OCI-LY7 (cell line): ENCODE measurements at regions not wholly inside any gene's neighbourhood (a gene's known extent, or its start where the extent isn't known, plus 50 kb on each side); places are given as distances from the start of the nearest gene placed in this dataset.
A peak's percentile ranks its signal among the peaks of the same experiment; 100 is the strongest.

Source experiments
- BruUV-seq: library from RNA; stranded (reverse); fragments of 400-500 nt; replicated peaks from 2 replicates; lab custom pipeline; 2021; lab: Mats Ljungman, UMichigan
- CTCF ChIA-PET: fragments of 300-600 bp; sonication (Branson Sonifier 250); formaldehyde crosslinking; loops from one replicate; lab custom pipeline; 2022; ENCODE audit warnings: antibody characterized with exemption; ENCODE audit not compliant: unreplicated experiment; lab: Charles Lee
- POLR2A ChIA-PET: fragments of 300-600 bp; sonication (Branson Sonifier 250); formaldehyde crosslinking; loops from one replicate; lab custom pipeline; 2022; ENCODE audit warnings: antibody characterized with exemption; lab: Charles Lee
- DNase-seq: peaks from one replicate; pipeline ENCODE4 v3.0.0-alpha.2; 2015; ENCODE audit warnings: low spot score
- H2AFZ ChIP-seq: fragments of 200-600 bp; sonication (generic), shearing (Covaris generic); 2 replicates; pipeline ENCODE4 v1.6.1; 2014; ENCODE audit warnings: mild to moderate bottlenecking, antibody characterized with exemption, low read length, moderate library complexity
- H3K27ac ChIP-seq: fragments of 200-600 bp; sonication (generic); 2 replicates; pipeline ENCODE4 v1.5.1; 2014; ENCODE audit warnings: mixed run types, low read depth, mild to moderate bottlenecking, moderate library complexity, low read length, inconsistent platforms; ENCODE audit not compliant: poor library complexity, severe bottlenecking
- H3K36me3 ChIP-seq: fragments of 200-600 bp; sonication (generic); 2 replicates; pipeline ENCODE4 v1.6.1; 2014; ENCODE audit warnings: mild to moderate bottlenecking, antibody characterized with exemption, low read length, moderate library complexity, mixed read lengths; ENCODE audit not compliant: insufficient read depth
- H3K4me1 ChIP-seq: fragments of 200-600 bp; sonication (generic); 2 replicates; pipeline ENCODE4 v1.5.1; 2014; ENCODE audit warnings: mild to moderate bottlenecking, low read length; ENCODE audit not compliant: insufficient read depth, poor library complexity, severe bottlenecking
- H3K4me2 ChIP-seq: fragments of 200-600 bp; sonication (generic); 2 replicates; pipeline ENCODE4 v1.6.1; 2014; ENCODE audit warnings: mild to moderate bottlenecking, low read length
- H3K4me3 ChIP-seq: fragments of 200-600 bp; sonication (generic); 2 replicates; pipeline ENCODE4 v1.5.1; 2014; ENCODE audit warnings: mild to moderate bottlenecking, low read depth, low read length; ENCODE audit not compliant: poor library complexity, severe bottlenecking
- H3K79me2 ChIP-seq: fragments of 200-600 bp; sonication (generic); 2 replicates; pipeline ENCODE4 v1.6.1; 2016; ENCODE audit warnings: low read depth, mild to moderate bottlenecking, low read length, moderate library complexity, mixed read lengths; ENCODE audit not compliant: insufficient read depth
- H3K9me2 ChIP-seq: fragments of 200-600 bp; sonication (generic); 2 replicates; pipeline ENCODE4 v1.6.1; 2016; ENCODE audit warnings: mild to moderate bottlenecking, low read length, mixed read lengths; ENCODE audit not compliant: insufficient read depth
- H3K9me3 ChIP-seq: fragments of 200-600 bp; sonication (generic); 2 replicates; pipeline ENCODE4 v1.6.1; 2014; ENCODE audit warnings: mild to moderate bottlenecking, mixed run types, low read length, mixed read lengths
- H4K20me1 ChIP-seq: fragments of 200-600 bp; sonication (generic); 2 replicates; pipeline ENCODE4 v1.6.1; 2014; ENCODE audit warnings: mild to moderate bottlenecking, antibody characterized with exemption, low read length, moderate library complexity, mixed read lengths; ENCODE audit not compliant: insufficient read depth
- EZH2phosphoT487 ChIP-seq: fragments of 200-600 bp; sonication (generic); IDR thresholded peaks from 2 replicates; pipeline ENCODE4 v1.6.1; 2018; ENCODE audit warnings: low read depth, borderline replicate concordance, mild to moderate bottlenecking, mixed run types, antibody characterized with exemption, low read length, moderate library complexity, mixed read lengths
- intact Hi-C: fragments of 100-400 bp; cut with micrococcal nuclease; formaldehyde crosslinking; loops from one replicate; pipeline ENCODE4 v1.10.0; 2022; ENCODE audit not compliant: unreplicated experiment
- TF ChIP-seq, protein P1 (sequence below): fragments of 200-600 bp; sonication (generic); conservative IDR thresholded peaks from 2 replicates; pipeline ENCODE4 v1.5.1; 2014; ENCODE audit warnings: mild to moderate bottlenecking, antibody characterized with exemption, low read length, moderate library complexity, mixed read lengths

GRCh38 chrX:10722851-10723250 lies 102.5 kb upstream of the MID1 start:
- BruUV-seq: no TSS peak
- no peaks in the 10 kb centered on the region for H3K36me3 ChIP-seq
- no peaks in the 10 kb centered on the region for H3K9me3 ChIP-seq
- H3K4me3 ChIP-seq: no peak overlapping the region
- intact Hi-C loops: loop anchor here (2.0 to 10.0 kb wide), 2 partner anchors 534 to 728 kb away; no protein-coding TSS in a partner anchor
- ChIA-PET POLR2A (no interaction called here), CTCF (no interaction called here)
- H3K79me2 ChIP-seq: no peaks in the 10 kb centered on the region
- no peak overlapping the region for H3K4me2 ChIP-seq
- H4K20me1 ChIP-seq: no peaks in the 10 kb centered on the region
- no peaks in the 10 kb centered on the region for H3K9me2 ChIP-seq
- H3K4me1 ChIP-seq: no peaks in the 10 kb centered on the region
- H3K27ac ChIP-seq: no peak overlapping the region
- peak; percentile 21 for DNase-seq
- H2AFZ ChIP-seq: no peak overlapping the region
- TF ChIP-seq, protein P1, sequence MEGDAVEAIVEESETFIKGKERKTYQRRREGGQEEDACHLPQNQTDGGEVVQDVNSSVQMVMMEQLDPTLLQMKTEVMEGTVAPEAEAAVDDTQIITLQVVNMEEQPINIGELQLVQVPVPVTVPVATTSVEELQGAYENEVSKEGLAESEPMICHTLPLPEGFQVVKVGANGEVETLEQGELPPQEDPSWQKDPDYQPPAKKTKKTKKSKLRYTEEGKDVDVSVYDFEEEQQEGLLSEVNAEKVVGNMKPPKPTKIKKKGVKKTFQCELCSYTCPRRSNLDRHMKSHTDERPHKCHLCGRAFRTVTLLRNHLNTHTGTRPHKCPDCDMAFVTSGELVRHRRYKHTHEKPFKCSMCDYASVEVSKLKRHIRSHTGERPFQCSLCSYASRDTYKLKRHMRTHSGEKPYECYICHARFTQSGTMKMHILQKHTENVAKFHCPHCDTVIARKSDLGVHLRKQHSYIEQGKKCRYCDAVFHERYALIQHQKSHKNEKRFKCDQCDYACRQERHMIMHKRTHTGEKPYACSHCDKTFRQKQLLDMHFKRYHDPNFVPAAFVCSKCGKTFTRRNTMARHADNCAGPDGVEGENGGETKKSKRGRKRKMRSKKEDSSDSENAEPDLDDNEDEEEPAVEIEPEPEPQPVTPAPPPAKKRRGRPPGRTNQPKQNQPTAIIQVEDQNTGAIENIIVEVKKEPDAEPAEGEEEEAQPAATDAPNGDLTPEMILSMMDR: peak; percentile 80
- no peak for TF ChIP-seq EZH2phosphoT487

DNA sequence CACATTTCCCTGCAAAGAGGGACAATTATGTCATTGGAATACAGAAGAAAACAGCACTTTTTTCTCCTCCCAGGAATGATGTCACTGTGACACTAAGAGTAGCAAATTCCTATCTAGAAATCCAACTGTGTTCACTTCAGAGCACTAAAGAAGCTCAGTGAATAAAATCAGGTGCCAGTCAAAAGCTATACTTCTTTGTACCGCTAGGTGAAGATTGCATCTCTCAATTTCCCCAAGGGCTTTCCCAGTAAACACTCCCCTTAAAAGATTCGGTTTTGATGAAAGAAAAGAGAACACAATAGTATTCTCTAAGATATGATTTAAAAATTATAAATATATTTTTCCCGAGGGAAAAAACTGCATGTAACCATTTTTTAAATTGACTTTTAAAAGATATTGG lies 104.7 kb upstream of the MID1 start:
- POLR2A ChIA-PET: no interaction called here
- DNase-seq: no peak
- no TSS peak for BruUV-seq
- no peaks in the 10 kb centered on the region for H4K20me1 ChIP-seq
- H3K4me1 ChIP-seq: no peaks in the 10 kb centered on the region
- no peaks in the 10 kb centered on the region for H3K79me2 ChIP-seq
- H3K9me3 ChIP-seq: no peaks in the 10 kb centered on the region
- CTCF ChIA-PET: no interaction called here
- H3K36me3 ChIP-seq: no peaks in the 10 kb centered on the region
- no peak overlapping the region for H3K4me3 ChIP-seq
- no peak overlapping the region for H3K4me2 ChIP-seq
- H2AFZ ChIP-seq: no peak overlapping the region
- no peak overlapping the region for H3K27ac ChIP-seq
- intact Hi-C loops: loop anchor here (10.0 kb wide), 1 partner anchor 730 kb away; no protein-coding TSS in a partner anchor
- TF ChIP-seq EZH2phosphoT487: no peak
- TF ChIP-seq, protein P1: peak; percentile 63
- no peaks in the 10 kb centered on the region for H3K9me2 ChIP-seq

DNA sequence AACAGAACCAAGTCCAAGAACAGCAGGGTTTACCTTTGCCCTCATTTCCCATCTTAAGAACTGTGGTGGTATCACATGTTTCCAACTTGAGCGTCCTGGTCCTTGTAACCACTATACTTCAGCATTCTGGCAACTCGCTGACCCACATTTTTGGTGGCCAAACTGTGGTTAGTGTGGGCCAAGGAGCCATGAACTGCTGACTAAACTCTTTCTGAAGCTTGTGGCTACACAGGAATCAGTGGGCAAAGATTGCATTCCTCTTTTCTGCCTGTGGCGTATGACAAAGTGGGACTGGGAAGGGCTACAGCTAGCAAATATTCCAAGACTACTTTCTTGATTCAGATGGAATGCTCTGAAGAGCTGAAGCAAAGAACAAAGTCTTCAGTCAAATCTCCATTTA lies 106.3 kb upstream of the MID1 start:
- Histone ChIP-seq H3K4me1 (no peaks in the 10 kb centered on the region), H3K27ac (no peak overlapping the region), H3K36me3 (no peaks in the 10 kb centered on the region), H3K4me3 (no peak overlapping the region), H3K4me2 (no peak overlapping the region), H2AFZ (no peak overlapping the region), H3K9me2 (no peaks in the 10 kb centered on the region), H3K79me2 (no peaks in the 10 kb centered on the region), H4K20me1 (no peaks in the 10 kb centered on the region), H3K9me3 (no peaks in the 10 kb centered on the region)
- ChIA-PET CTCF (no interaction called here), POLR2A (no interaction called here)
- no TSS peak for BruUV-seq
- TF ChIP-seq, protein P1: no peak
- no peak for DNase-seq
- intact Hi-C loops: loop anchor here (10.0 kb wide), 1 partner anchor 732 kb away; no protein-coding TSS in a partner anchor
